Inflammatory macrophage treated with lipopolysaccharide for 4 hours (primary cell): ENCODE measurements at regions not wholly inside any gene's neighbourhood (a gene's known extent, or its start where the extent isn't known, plus 50 kb on each side); places are given as distances from the start of the nearest gene placed in this dataset.
"Not testable (repeated sequence)": the region's sequence is repeated elsewhere in the genome, so short reads cannot be mapped to it uniquely, and the experiment has no call there.

Experiments used
- DNase-seq: peaks from one replicate; pipeline ENCODE4 v3.0.0-alpha.2; 2020

DNA sequence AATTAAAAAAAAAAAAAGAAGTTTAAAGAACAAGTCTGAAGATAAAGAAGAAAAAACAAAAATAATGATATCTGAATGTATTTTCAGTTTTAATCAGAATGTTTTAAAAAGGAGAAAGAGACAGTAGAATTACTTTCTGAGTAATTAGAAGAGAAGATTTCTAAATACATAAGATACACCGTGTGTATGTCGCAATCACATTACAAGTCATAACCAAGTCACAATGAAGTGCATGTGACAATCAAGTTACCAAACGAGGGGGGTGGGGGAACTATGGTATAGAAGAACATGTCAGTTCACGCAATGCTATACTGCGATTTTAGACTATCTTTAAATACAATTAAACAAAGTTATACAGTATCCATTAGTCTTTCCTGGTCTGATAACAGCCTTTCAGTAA is 1464.1 kb upstream of the FLRT2 start:
- DNase-seq: no peak

DNA sequence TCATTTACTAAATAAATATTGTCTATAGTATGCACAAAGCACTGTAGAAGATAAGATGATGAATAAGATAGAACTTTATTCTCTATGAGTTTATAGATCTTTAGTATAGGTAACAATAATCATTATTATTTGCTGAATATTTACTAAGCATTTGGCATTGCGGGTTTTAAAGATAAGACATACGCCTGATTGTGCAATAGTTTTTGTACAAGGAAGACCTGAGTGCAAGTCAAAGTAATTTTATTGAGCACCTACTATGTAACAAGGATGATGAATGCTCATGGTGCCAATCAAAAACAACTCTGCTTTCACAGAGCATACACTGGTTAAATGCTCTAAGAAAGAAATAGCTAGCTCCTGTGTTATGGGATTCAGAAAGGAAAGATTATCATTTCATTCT is 1461.7 kb upstream of the FLRT2 start:
- DNase-seq: no peak

DNA sequence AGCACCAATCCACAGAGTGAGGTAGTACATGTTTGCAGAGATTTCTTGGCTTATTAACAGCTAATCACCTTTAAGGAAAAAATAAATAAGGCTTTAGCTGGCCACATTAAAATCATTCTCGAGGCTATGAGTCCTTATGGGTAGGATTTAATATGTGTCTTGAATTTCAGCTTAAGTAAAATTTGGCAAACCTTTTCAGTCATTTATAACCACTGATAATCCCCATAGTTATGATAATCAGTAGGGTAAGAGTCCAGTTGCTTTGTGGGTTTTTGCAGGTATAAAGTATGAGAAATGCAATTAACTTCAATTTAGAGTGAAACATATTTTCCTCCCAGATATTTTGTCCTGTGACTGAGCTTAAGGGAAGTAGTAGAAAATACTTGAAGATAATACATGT is 1458.9 kb upstream of the FLRT2 start:
- DNase-seq: no peak

DNA sequence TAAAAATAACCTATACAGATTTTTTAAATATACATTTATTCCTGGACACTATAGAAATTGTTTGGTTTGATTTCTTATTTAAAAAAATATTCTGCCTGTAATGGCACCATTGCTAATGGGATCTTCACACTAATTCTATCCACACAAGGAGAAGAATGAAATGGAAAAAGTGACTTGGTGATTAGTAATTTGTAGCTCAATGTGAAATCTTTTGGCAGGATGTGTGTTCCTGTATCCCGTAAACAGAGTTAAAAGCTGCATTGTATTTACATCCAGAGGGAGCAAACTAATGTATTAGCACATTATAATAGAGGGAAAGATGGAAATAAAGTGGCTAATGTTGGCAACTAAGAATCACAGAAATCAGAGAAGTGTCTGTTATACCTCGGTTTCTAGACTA is 1455.3 kb upstream of the FLRT2 start:
- DNase-seq: no peak

DNA sequence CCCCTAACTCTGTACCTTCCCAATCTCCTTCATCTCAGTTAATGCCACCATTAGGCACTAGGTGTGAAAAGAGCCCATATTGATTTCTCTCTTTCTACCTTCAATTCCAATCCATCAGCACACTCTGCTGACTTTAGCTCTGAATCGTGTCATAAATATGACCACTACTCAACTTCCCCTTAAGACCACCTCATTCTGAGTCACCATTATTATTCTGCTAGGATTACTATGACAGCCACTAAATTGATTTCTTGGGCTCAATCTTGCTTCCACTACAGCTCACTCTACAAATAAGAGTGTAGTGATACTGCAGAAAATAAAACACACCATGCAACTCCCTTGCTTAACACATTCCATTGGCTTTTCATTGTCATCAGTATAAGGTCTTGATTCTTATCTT is 1449.0 kb upstream of the FLRT2 start:
- DNase-seq: no peak

DNA sequence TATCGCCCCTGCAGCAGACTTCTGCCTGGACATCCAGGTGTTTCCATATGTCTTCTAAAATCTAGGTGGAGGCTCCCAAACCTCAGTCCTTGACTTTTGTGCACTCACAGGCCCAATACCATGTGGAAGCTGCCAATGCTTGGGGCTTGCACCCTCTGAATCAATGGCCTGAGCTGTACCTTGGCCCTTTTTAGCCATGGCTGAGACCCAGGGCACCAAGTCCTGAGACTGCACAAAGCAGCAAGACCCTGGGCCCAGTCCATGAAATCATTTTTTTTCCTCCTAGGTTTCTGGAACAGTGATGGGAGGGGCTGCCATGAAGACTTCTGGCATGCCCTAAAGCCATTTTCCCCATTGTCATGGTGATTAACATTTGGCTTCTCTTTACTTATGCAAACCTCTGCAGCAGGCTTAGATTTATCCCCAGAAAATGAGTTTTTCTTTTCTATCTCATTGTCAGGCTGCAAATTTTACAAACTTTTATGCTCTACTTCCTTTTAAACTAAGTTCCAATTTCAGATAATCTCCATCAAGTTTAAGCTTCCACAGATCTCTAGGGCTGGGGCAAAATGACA is 1445.8 kb upstream of the FLRT2 start:
- no peak for DNase-seq

DNA sequence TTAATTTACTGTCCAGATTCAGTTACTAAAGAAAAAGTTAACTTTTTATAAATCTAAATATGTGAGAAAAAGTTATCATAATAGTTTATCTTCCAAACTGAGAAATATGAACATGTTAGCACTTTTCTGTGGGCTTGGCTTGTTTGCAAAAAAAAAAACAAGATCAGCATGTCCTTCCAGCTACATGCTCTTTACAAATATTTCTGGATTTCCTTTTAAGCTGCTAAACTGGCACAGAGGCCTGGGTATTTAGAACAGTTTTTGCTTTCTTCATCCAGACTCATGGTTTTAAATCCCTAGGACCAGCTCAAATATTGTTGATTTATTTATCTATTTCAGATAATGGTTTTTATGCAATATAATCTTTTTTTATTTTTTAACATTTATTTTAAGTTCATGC is 1444.5 kb upstream of the FLRT2 start:
- no peak for DNase-seq

DNA sequence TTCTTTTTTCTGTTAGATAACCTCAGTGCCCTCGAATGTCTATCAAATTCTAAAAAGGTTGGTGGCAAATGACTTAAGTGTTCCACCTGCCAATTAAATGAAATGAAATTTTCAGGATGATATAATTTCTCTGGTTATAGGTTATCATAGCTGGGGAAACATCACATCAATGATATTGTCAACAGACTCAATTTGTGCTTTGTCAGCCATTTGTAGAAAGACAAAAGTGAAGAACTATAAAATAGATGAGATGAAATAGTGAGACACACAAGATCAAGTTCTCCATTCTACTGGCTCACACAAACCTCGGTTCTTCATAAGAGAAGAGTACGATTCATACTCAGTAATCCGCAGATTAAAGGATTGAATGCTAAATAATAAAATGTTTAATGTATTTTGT is 1443.2 kb upstream of the FLRT2 start:
- no peak for DNase-seq

DNA sequence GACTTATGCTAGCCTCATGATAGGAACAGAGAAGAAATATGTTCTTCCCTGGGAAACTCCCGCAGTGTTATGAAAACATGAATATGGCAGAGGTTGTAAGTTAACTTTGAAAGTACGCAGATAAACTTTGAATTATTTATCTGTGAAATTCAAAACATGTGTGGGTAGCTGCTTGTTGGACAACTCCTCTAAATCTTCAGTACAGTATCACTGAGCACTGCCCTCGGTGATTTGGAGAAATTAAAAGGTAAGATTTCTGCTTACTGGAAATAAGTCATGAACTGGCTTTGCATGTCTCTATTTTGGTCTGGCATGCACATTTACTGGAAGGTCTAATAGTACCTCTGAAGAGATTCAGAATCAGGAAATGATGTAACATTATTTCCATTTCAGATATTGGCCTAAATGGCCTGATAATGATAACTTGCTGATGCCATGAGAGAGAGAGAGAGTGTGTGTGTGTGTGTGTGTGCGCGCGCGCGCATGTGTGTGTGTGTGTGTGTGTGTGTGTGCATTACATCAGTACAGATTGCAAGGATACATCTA is 1441.9 kb upstream of the FLRT2 start:
- DNase-seq: no peak

DNA sequence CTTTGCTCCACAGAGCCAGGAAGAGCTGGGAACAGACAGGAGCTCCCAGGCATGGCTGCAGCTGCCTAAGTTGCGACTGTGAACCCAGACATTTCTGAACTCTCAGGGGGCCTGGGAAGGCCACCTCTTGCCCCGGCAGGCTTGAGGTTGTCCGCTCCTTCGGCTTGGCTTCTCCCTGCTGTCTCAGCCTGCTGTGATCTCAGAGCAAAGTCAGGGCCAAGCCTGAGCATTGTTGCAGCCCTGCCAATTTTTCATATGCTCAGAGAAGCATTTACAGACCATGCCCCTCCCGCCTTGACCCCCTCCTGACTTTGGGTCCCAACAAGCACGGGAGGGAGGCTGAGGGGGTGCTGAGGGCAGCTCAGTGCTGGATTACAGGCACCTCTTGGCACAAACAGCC is 1439.1 kb upstream of the FLRT2 start:
- DNase-seq: no peak

DNA sequence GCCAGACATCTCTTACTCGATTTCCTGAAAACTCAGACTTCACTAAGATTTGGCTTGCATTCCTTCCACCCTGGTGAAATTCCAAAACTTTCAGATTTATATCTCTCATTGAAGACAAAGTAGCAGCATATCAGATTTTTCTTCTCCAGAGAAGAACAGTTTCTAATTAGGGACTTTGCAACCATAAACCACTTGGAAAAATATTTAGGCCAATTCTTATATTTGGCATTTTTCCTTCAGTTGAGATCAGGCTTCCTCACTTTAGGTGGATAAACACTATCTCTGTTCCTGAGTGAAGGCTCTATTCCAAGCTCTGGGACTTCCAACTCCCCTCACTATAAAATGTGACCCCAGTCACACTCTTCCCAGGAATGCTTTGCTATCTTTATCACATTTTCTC is 1434.3 kb upstream of the FLRT2 start:
- DNase-seq: no peak

DNA sequence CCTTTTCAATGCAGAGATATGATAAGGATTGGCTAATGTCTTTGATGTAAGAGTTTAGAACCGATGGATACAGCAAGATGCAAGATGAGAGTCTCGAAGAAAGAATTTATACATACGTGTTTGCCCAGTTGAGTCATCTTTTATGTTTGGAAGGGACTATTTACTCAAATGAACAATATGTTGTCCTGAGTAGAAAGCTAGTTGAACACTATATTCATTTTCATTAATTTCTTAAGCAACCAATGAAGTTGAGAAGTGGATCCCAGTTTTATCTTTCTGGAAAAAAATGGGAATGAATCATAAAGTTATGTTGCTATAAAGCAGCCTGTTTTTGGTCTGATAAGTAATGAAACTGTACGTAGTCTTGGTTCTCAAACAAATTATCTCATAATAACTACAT is 1431.7 kb upstream of the FLRT2 start:
- no peak for DNase-seq

DNA sequence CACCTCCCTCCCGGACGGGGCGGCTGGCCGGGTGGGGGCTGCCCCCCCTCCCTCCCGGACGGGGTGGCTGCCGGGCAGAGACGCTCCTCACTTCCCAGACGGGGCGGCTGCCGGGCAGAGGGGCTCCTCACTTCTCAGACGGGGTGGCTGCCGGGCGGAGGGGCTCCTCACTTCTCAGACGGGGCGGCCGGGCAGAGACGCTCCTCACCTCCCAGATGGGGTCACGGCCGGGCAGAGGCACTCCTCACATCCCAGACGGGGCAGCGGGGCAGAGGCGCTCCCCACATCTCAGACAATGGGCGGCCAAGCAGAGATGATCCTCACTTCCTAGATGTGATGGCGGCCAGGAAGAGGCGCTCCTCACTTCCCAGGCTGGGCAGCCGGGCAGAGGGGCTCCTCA is 1430.4 kb upstream of the FLRT2 start:
- not testable (repeated sequence) for DNase-seq

DNA sequence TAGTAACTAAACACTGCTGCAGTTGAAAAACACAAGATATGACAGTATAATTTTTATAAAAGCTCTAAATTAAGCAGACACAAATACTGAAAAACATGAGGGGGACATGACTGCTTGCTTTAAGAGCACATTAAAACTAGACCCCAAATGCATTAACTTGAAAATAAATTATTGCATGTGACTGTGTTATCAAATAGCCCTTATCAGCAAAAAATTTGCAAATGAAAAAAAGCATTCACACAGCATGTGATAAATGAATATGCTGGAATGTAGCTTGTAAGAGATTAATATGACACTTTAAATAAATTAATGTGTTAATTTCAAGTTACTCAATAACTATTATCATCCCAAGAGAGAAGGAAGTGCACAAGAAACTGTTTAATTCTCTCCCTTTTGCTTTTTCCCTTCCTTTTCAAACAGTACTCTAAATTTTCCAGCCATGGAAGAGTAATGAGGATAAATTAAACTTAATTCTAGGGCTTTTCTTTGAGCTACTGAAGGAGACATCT is 1422.1 kb upstream of the FLRT2 start:
- no peak for DNase-seq

DNA sequence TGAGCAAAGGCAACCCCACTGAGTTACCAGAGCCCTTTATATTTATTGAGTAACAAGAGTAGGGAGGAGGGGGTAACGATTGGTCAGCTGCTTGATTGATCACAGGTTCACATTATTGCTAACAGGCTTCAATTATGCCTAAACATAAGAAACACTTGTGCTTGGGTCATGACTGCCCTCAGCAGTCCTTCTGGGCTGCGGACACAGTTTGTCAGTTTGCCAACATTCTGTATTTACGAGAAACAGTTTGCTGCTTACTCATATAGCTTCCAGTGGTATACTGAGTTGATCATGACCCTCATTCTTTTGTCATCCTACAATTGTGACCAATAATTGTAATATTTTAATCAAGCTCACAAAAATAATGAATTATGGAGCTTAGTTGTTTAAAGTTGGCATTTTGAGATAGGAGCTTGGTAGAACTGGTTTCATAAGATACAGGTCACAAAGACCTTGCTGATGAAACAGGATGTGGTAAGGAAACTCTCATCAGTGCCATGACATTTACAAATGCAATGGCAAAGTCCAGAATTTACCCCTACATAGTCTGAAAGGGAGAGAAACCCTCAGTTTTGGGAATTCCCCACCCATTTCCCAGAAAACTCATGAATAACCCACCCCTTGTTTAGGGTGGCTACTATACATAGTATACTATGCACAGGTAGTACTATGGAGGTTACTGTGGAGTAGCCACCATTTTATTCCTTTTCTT is 1421.0 kb upstream of the FLRT2 start:
- DNase-seq: no peak

DNA sequence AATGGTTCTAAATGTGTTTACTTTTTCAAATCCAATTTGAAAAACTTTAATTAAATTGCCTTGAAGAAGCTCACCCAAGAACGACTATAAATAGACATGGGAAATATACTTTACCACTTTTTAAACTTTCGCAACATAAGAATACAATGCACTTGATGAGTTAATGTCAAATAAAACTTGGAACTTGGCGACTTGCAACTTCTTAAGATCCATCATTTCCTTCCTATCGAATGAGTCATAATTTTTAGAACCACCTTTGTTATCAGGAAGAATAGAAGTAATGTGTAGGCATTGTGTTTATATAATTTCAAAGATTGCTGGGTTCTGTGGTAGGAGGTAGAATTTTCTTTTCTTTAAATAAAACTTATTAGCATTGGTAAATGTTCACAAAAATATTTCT is 1417.4 kb upstream of the FLRT2 start:
- no peak for DNase-seq

DNA sequence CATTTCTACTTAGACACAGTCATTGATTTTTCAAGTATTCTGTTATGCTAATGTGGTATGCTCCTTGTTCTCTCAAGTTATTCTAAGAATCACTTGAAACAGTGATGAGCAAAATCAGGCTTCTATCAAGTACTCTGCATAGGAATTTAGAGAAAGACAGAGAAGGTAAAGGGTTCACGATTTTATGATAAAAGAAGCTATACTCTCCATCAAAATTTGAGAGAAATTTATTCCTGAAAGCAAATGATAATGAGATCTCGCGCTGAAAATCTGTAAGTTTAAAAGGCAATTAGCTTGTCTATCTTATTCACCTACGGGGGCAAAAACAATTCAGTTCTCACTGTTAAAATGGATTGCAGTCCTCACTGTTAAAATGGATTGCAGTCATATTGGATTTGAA is 1404.3 kb upstream of the FLRT2 start:
- no peak for DNase-seq

DNA sequence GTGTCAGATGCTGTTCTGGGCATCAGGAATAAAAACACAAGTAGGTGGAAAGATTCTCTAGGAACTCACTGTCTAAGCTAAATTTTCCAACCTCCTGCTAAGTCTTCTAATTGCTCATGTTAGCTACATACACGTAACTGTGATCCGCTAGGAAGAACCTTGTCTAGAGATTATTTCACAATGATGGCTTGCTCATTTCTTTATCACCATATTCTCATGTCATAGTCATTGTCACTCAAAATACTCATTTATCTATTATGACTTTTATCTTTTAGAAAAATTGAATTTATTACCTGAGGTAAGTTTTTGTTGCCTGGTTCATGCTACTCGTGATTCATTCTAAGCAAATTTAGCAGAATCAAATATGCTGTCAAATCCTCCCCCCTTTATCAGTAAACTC is 1402.4 kb upstream of the FLRT2 start:
- no peak for DNase-seq

DNA sequence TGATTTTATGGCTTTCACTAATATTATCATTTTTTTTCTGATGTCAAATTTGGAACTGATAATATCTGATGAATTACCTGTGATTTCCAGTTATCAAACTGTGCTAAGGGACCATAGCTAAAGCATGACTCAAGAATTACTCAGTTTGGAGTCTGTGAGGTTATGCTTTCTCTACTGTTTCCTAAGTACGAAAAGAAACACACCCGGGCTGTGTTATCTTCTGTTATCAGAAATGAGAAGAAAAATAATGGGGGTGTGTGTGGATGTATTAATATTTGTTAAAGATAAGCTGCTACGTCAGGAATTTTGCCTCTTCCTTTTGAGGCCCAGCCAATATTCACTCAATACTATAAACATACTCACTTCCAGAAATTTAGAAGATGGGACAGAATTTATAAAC is 1401.9 kb upstream of the FLRT2 start:
- DNase-seq: no peak

DNA sequence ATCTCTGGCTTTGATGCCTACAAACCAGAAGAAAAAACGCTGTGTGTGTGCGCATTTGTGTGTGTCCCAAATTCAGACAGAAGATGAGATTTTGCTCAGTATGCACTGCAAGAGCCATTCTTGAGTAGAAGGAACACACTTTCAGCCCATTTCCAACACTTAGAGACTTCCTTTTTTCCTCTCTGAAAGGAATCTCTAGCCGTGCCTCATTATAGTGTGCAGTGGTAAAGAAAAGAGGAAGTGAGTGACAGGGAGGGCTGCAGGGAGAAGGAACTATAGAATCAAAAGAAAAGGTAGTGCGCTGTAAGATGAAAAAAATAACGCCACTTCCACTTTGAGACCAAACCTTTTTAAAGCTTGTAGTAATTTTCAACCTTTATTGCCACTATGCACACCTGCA is 1400.9 kb upstream of the FLRT2 start:
- DNase-seq: peak; percentile 39

DNA sequence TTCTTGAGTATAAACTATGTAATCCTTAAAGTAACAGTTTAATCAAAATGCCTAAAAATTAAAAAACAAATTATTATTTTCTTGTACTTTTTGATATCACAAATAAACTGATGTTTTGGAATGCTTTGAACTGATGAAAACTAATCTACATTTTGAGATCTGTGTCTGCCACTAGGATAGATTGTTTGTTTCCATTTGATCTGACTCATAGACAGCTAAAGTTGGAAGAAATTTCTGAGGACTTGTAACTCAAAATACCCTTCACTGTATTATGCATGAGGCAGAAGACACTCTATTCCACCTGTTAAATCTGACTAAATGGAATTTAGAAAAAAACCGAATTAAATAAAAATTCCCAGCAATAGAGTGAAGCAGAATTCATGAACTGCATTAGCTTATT is 1400.0 kb upstream of the FLRT2 start:
- DNase-seq: no peak

DNA sequence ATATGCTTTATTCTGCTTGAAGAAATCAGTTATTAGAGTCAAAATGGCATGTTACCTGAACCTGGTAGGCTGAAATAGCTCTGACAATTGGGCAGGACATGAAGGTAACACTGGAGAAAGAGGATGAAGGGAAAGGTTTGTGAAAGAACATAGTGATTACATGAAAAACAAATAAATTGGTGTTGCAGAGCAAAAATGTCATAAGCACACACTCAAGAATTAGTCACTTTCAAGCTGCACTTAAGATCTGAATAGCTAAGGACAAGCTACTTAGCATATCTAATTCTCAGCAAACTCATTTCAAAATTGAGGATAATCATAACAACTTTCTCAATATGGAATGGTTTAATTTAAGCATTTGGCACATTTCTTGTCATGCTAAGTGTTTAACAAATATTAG is 1398.0 kb upstream of the FLRT2 start:
- DNase-seq: no peak

DNA sequence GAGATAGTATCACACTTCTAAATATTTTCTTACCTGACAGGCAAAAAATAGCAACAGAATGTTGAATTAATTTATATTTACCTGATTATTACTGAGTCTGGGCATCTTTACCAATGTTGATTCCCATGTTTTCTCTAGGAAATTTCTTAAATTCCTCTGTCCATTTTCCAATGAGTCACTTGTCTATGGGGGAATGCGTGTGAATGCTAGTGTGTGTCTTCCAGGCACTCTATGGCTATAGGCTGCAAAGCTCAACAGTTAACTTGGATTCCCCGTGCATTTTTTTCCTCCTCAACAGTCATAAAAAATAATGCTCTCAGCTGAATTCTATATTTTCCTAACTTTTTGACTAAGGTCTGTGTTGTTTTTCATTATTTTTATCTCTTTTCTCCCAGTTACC is 1385.8 kb upstream of the FLRT2 start:
- DNase-seq: no peak

DNA sequence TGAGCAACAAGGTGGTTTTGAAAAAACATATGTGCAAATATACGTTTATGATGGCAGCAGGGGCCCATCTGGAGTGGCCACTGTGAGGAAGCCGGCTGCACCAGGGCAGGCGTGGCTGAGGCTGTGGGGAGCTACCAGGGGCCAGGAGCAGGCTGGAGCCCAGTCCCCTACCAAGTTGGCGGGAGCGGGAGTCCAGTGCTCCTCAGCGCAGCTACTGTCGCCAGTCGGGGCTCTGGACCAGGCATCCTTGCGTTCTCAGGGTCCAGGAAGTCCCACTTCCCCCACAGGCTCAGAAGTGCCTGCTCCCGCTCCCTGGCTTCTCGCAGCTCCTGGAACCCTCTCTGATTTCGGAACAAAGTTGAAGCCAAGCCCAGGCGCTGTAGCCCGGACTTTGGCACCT is 1377.5 kb upstream of the FLRT2 start:
- no peak for DNase-seq

DNA sequence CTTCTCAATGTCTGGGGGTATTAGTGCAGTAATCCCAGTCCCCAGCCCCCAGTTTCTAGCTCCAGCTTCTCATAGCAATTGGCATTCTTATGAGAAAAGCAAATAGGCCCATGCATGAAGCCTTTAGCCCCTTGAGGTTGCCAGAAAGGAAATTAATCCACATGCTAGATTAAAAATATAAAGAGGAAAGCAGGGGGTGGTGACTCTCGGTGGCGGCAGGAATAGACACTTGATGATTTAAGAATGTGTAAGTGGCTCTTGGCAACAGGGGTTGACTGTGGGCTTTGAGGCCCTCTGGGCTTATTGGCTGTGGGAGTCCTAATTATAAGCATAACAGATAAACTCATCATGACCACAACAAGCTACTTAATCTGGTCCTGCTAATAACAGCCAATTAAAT is 1367.3 kb upstream of the FLRT2 start:
- no peak for DNase-seq
